ENCODE measurements at regions not wholly inside any gene's neighbourhood (a gene's known extent, or its start where the extent isn't known, plus 50 kb on each side); places are given as distances from the start of the nearest gene placed in this dataset.

DNA sequence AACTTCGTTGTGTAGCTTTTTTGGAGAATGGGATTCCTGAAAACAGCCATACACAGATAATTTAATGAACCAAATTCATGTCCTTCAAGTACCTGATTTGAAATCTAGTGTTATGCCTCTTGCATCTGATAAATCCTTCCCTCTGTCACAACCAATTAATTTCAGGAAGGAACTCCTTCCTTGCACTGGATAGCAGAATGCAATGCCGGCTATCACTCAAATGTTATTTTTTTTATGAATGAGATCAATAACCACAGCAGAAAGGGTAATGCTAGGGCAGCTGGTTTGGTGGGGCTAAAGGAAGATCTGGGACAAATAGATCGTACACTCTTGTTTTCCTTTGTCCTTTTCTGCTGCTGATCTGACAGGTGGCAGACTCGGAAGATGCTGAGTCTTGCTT is 899.5 kb upstream of the GYPC start:
- Histone ChIP-seq H3K56ac (ENCODE audit: extremely low read depth, insufficient read depth, low read length) (no peak overlapping the region), H3K4me1 (ENCODE audit: control insufficient read depth, insufficient read depth, low read length) (no peaks in the 10 kb centered on the region), H3K18ac (ENCODE audit: low read depth, low read length) (no peak overlapping the region), H3K27ac (ENCODE audit: insufficient read depth, low read length) (no peak overlapping the region), H2BK120ac (ENCODE audit: low read depth, low read length) (no peak overlapping the region), H3K9ac (ENCODE audit: low read depth, low read length) (no peak overlapping the region), H3K9me1 (ENCODE audit: insufficient read depth, low read length) (no peaks in the 10 kb centered on the region), H3K36me3 (ENCODE audit: control insufficient read depth, insufficient read depth, low read length) (no peaks in the 10 kb centered on the region), H2BK15ac (ENCODE audit: low read depth, low read length) (no peak overlapping the region), H3K27me3 (ENCODE audit: control insufficient read depth, insufficient read depth, low read length) (no peaks in the 10 kb centered on the region), H4K91ac (ENCODE audit: insufficient read depth, low read depth, low read length) (no peak overlapping the region), H2AK9ac (replicated peaks; ENCODE audit: low read depth, low read length, poor library complexity) (no peak overlapping the region), H4K8ac (ENCODE audit: low read depth in 2 of 2, low read length in 2 of 2) (no peak overlapping the region), H2BK20ac (ENCODE audit: low read depth, low read length) (no peak overlapping the region), H3K4ac (ENCODE audit: low read depth, low read length) (no peak overlapping the region), H2AFZ (replicated peaks; ENCODE audit: low read length, poor library complexity) (no peak overlapping the region), H3K23ac (ENCODE audit: low read depth, low read length) (no peak overlapping the region), H3K4me2 (ENCODE audit: low read depth, low read length) (no peak overlapping the region), H2AK5ac (ENCODE audit: low read depth, low read length) (no peak overlapping the region), H3K14ac (replicated peaks; ENCODE audit: low read depth, low read length) (no peak overlapping the region), H4K20me1 (ENCODE audit: insufficient read depth, low read length) (no peaks in the 10 kb centered on the region), H3K9me3 (ENCODE audit: control insufficient read depth, insufficient read depth, low read length) (peaks cover 11% of the 10 kb centered on the region), H2BK5ac (ENCODE audit: low read depth, low read length, poor library complexity, severe bottlenecking) (no peak overlapping the region), H4K5ac (ENCODE audit: low read depth, low read length) (no peak overlapping the region), H3K79me1 (ENCODE audit: low read depth in 1 of 2, low read length in 2 of 2) (no peaks in the 10 kb centered on the region), H3K4me3 (ENCODE audit: insufficient read depth, low read depth, low read length) (no peak overlapping the region)
- ATAC-seq (ENCODE audit: low read depth) (no peak), DNase-seq (no peak)
- TF ChIP-seq MAFK (IDR thresholded peaks at IDR 0.05; ENCODE audit: low read depth, low read length) = no peak
- TF ChIP-seq FOS (IDR thresholded peaks at IDR 0.05; ENCODE audit: low read depth, low read length) = no peak
- TF ChIP-seq BHLHE40 (IDR thresholded peaks at IDR 0.05; ENCODE audit: low read depth, low read length) = no peak
- TF ChIP-seq NFE2L2 (IDR thresholded peaks at IDR 0.05; ENCODE audit: low read depth, low read length) = no peak
- TF ChIP-seq SMC3 (IDR thresholded peaks at IDR 0.05; ENCODE audit: low read depth, low read length) = no peak
- TF ChIP-seq MXI1 (IDR thresholded peaks at IDR 0.05; ENCODE audit: borderline replicate concordance, low read depth, low read length) = no peak
- TF ChIP-seq, protein P1, sequence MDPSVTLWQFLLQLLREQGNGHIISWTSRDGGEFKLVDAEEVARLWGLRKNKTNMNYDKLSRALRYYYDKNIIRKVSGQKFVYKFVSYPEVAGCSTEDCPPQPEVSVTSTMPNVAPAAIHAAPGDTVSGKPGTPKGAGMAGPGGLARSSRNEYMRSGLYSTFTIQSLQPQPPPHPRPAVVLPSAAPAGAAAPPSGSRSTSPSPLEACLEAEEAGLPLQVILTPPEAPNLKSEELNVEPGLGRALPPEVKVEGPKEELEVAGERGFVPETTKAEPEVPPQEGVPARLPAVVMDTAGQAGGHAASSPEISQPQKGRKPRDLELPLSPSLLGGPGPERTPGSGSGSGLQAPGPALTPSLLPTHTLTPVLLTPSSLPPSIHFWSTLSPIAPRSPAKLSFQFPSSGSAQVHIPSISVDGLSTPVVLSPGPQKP (IDR thresholded peaks at IDR 0.05; ENCODE audit: borderline replicate concordance, low read depth, low read length) = no peak
- no peak for TF ChIP-seq RCOR1 (IDR thresholded peaks at IDR 0.05; ENCODE audit: insufficient replicate concordance, low read length)
- TF ChIP-seq RAD21 (IDR thresholded peaks at IDR 0.05; ENCODE audit: low read length) = no peak
- no peak for TF ChIP-seq CHD1 (IDR thresholded peaks at IDR 0.05; ENCODE audit: low read depth, low read length)
- TF ChIP-seq, protein P2, sequence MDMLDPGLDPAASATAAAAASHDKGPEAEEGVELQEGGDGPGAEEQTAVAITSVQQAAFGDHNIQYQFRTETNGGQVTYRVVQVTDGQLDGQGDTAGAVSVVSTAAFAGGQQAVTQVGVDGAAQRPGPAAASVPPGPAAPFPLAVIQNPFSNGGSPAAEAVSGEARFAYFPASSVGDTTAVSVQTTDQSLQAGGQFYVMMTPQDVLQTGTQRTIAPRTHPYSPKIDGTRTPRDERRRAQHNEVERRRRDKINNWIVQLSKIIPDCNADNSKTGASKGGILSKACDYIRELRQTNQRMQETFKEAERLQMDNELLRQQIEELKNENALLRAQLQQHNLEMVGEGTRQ (IDR thresholded peaks at IDR 0.05; ENCODE audit: low read depth, low read length) = no peak
- WGBS, 2 experiments (ENCODE audit: extremely low coverage in 2 of 2, insufficient read length in 1 of 2) = no CpG with 5 or more reads among the region's 4 CpGs
- dilution Hi-C loops (cut with HindIII; ENCODE audit: low sequenced_read_pairs, unreplicated experiment) = no loop called here
- in situ Hi-C loops (cut with MboI; ENCODE audit: low sequenced_read_pairs) = no loop called here
- ChIA-PET CTCF (no interaction called here), POLR2A (ENCODE audit: unreplicated experiment) (no interaction called here)
- intact Hi-C loops (cut with micrococcal nuclease) = no loop called here
- no TSS peak for BruUV-seq (replicated peaks)

All from IMR-90 (cell line).